Iris pigment epithelial cell (primary cell): ENCODE measurements at regions not wholly inside any gene's neighbourhood (a gene's known extent, or its start where the extent isn't known, plus 50 kb on each side); places are given as distances from the start of the nearest gene placed in this dataset.

Source experiments
- DNase-seq: peaks from one replicate; pipeline ENCODE4 v3.0.0-alpha.2; 2011; ENCODE audit warnings: low read depth

GRCh38 chr16:89027281-89027680 is 50.3 kb upstream of the CBFA2T3 start:
- no peak for DNase-seq

DNA sequence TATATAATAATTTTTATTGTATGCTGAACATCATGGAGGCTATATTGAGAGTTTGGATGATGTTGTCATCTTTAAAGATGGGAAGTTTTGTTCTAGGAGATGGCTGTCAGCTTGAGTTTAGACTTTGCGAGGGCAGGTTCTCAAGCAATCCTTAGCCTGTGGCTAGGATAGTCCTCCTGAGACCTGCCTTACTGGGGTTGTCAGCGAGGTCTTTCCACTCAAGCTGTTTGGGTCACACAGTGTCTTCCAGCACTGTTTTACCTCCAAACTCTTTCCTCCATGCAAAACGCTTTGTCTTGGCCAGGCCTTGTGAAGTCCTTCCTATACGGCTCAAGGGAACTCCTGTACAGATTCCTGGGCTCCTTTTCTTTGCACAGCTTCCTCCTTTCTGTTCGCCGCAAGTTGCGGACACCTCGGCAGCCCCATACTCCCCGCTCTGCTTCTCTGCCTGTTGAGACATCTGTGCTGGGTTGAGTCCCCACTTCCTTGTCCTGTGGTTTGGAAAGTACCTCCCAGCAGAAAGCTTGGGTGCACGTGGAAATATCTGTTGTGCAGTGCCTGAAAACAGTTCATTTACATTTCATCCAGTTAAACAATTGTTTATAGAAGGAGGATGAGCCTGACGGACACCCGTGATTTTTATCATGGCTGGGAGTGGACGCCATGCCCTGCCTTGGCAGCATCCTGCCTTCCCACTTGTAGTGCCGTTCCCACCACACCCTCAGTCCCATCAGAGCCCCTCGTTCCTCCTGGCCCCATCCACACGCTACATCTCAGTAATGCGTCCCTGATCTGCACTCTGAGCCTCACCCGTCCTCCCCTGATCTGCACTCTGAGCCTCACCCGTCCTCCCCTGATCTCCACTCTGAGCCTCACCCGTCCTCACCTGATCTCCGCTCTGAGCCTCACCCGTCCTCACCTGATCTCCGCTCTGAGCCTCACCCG is 55.0 kb upstream of the CBFA2T3 start:
- DNase-seq, result no peak

- DNase-seq, result no peak
These were observed 56.3 kb upstream of the CBFA2T3 start for GRCh38 chr16:89033304-89033703.

DNA sequence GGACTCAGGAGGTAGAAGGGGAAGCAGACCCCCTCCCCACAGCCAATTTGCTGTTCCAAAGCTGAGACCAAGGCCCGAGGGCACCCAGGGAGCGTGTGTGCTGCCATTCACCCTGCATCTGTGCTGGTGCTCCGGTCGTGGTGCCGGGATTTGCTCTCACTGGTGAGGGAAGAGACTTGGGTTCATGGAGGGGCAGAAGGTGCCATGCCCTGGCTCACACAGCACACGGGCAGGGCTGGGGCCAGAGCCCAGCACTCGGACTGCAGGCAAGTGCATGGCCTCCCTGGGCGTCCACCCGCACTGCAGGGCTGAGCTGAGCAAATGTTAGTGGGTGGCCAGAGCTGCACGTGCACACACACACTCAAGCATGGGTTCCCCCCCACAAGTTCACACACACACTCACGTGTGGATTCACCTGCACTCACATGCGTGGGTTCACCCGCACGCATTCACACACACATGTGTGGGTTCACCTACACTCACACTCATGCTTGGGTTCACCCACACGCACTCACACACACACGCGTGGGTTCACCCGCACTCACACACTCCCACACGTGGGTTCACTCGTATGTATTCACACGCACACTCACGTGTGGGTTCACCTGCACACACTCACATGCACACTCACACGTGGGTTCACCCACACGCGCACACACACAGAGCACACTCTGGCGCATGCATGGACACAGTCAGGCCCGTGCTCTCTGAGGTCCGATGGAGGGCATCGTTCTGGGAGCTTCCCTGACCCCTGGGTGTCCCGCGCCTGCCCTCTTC is 57.0 kb upstream of the CBFA2T3 start:
- DNase-seq, result no peak

DNA sequence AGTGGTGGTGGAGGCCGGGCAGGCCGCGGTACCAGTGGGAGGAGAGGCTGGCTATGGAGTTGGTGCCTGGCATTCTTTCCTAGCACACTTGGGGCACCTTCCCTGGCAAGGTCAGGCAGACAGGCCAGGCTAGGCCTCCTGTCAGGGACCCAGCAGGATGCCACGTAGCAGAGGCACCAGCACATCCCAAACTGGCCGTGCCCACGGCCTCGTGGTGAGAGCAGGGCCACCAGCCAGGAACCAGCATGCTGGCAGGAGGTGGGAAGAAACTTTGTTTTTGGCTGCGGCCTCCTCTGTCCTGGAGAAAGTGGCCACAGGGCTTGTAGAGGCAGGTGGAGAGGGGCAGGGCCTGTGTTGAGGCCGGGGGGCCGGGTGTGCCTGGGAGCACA is 57.6 kb upstream of the CBFA2T3 start:
- DNase-seq, result no peak

DNA sequence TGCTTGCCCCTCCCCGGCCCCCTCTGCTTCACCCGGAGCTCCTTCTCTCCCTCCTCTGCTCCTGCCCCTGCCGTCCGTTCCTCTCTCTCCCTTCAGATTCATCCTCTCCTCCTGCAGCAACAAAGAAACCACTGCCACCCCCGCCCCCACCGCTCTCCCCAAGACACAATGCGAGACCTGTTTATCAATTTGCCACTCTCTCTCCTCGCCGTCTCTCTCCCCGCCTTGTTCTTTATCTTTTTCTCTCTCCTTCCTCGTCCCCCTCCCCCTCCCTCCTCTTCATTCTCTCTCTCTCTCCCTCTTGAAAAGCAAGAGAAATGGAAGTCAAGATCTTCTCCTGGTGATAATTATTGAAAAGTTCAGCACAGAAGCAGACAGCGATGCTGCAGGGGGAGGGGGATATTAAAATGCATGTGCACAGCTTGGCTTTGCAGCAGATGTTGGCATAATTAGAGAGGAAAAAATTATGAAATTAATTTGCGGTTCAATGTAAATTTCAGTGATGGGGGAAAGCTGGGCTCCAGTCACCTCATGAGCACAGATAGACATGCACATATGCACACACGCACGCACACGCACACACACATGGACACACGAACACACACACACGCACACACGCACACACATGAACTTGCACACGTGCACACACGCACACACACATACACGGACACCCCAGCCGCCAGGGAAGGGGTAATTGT is 58.1 kb upstream of the CBFA2T3 start:
- DNase-seq, result no peak

DNA sequence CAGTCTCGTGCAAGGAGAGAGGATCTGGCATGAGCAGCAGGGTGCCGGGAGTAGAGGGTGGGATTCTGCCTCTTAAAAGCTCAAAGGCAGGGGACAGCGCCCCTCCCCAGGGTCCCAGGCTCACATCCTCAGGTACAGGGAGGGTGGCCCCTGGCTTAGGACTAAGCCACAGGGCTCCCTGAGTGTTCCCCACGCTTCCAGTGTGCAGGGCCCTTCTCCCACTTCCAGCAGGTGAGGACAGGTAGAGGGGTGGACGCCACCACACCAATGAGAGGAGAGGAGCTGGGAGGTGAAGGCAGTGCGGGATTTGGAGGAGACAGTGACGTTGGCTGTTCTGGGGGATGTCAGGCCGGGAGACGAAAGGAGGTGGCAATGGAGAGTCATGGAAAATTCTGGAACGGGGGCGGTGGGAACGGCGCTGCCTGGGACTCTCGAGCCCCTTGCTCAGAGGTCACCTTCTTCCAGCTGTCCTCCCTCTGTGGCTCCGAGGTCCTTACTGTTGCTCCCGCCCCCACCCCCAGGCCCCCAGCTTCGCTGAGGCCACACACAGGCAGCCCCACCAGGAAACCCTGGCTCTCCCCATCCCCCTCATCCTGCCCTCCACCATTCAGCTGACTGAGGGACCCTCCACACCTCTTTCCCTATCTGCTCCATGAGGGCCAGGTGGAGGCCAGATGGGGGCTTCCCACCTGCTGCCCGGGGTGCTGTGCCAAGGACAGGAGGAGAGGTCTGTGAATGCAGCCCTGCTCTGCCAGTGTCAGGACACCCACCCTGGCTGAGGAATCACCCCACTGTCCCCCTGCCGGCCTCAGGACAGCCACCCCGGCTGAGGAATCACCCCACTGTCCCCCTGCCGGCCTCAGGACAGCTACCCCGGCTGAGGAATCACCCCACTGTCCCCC is 57.7 kb upstream of the ACSF3 start:
- no peak for DNase-seq

GRCh38 chr16:89036776-89037175 is 56.9 kb upstream of the ACSF3 start:
- DNase-seq, result no peak

DNA sequence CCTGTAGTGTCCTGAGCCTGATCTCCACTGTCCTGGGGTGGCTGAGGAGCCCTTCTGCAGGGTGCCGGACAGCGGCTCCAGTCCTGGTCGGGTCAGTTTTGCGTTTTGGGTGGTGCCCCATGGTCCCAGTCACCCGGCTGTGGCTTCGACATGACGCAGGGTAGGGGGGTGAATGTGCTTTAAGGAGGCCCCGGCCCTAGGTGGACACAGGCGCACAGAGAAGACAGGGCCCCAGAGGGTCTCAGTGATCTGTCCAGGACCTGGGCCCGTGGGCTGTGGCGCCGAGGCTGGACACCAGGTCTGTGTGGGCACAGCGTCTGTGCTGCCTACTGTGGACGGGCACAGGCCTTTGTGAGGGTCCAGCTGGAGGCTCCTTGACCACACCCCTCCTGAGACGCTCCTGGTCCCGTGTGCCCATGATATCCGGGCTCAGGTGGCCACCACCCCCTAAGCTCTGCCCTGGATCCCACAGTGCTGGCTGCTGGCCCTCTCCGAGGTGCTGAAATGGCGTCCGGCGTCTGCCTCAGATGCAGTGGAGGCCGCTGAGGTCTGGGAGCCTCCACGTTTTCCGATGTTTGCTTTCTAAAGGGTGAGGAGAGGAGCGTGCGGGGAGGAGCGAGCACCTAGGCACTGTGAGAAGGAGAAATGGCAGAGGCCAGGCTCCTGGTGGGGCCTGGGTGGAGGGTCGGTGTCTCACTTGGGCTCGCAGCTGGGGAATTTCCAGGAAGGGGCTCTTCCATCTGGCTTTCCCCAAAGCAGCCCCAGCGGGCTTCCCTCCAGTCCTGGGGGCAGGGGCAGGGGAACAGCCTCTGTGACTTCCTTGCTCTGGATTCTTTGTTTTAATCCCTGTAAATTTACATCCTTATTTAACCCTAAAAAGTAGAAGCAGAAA is 56.1 kb upstream of the ACSF3 start:
- peak; percentile 39 for DNase-seq

GRCh38 chr16:89038221-89038721 is 55.4 kb upstream of the ACSF3 start:
- no peak for DNase-seq

DNA sequence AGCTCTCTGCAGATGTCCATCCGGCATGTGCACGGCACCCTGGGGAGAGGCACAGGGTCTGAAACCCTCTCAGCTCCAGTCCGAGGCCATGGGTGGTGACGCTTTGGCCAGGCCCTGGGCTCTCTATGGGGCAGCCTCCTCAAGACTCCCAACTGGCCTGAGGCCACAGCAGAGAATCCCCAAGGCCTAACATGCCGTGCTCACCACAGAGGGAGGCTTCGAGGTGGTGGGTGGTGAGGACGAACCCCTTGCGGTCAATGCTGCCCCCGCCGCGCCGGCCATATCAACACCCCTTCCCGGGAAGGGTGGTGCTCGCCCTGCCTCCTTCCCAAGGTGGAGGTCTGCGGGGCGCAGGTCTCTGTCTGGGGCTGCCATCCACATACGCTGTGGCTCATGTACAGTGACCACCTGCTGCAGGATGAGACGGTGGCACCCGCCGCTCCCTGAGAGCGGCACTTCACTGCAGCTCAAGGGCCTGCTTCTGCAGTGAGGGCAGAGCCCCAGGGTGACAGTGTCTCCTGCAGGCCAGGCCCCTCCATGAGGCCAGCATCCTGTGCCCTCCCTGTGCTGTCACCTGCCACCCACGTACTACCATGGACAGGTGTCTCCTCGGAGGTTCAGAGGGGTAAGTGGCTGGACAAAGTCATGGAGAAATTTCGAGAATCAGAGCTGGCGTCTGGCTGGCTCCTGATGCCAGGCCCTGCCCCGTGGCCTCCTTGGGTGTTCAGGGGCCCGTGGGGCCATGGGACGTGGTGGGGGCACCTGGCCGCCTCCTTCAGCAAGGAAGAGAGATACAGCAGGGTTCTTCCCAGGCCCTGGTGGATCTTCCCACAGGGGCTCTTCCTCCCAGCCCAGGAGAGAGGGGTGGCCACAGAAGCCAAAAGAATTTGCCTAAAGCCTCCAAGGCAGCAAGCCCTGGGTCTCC is 54.6 kb upstream of the ACSF3 start:
- no peak for DNase-seq

- DNase-seq, result no peak
These were observed 53.9 kb upstream of the ACSF3 start for GRCh38 chr16:89039756-89040155.

- DNase-seq, result no peak
These were observed 53.3 kb upstream of the ACSF3 start for GRCh38 chr16:89040391-89040790.

DNA sequence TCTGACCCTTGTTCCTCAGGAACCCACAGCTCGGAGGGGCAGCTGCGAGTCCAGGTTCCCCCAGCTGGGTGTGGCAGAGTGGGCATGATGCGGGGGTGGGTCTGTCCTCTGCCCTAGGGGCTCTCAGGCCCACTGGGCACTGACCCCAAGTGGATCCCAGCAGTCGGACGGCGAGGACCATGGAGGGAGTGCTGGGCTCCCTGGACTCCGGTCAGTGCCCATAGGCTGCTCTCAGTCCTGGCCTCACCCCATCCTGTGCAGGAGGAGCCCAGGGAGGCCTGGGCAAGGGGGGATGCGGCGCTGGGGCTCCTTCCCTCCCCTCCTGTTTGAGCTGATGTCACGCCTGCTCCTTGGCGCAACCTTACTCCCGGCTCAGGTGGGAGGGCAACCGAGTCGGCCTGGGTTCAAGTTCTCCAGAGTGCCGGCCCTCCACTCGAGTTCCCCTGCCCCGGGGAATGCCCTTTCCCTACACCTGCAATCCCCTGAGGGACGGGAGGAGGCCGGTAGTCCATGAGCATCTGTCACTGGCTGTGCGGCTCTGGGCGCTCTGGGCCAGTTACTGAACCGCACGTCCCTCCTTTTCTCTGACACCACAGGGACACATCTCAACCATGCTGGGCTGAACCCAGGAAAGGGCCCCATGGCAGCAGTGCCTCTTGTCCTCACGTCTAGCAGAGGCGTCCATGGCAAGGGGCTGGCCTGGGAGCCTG is 52.6 kb upstream of the ACSF3 start:
- DNase-seq, result no peak

DNA sequence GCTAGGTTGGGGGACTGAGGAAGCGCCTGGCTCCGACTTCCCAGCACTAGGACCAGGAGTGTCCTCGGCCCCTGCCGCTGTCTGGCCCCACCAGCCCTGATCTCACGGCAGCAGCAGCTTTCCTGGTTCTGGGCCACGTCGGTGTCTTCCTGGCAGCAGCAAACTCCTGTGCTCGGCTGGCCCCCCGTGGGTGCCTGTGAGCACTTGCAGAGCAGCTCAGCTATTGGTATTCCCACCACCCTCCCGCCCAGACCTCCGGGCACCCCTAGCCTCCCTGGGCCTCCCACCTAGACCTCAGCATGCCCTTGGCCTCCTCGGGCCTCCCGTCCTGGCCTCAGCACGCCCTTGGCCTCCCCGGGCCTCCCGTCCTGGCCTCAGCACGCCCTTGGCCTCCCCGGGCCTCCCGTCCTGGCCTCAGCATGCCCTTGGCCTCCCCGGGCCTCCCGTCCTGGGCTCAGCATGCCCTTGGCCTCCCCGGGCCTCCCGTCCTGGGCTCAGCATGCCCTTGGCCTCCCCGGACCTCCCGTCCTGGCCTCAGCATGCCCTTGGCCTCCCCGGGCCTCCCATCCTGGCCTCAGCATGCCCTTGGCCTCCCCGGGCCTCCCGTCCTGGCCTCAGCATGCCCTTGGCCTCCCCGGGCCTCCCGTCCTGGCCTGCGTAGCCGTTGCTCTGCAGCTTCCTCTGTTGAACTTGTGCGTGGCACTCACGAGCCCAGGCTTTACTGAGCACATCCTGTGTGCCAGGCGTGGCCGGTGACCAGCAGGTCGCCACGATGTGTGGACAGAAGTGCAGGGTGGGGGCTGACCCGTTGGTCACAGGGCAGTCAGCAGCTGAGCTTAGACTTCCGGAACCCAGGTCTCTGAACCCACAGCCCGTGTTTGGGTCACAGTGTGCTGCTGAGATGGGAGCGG is 51.8 kb upstream of the ACSF3 start:
- DNase-seq, result no peak

- DNase-seq, result no peak
These were observed 50.7 kb upstream of the ACSF3 start for GRCh38 chr16:89042711-89043551.
